ENCODE measurements at regions not wholly inside any gene's neighbourhood (a gene's known extent, or its start where the extent isn't known, plus 50 kb on each side); places are given as distances from the start of the nearest gene placed in this dataset.

GRCh38 chr2:180927030-180927686 is 53.2 kb upstream of the UBE2E3 start:
- Mint-ChIP-seq H3K27ac (no peak overlapping the region), H3K9me3 (no peaks in the 10 kb centered on the region), H3K4me1 (ENCODE audit: low read depth) (no peaks in the 10 kb centered on the region)

GRCh38 chr2:180925700-180926099 is 54.7 kb upstream of the UBE2E3 start:
- no peak overlapping the region for H3K27ac Mint-ChIP-seq
- H3K27me3 Mint-ChIP-seq, result no peaks in the 10 kb centered on the region
- H3K4me1 Mint-ChIP-seq (ENCODE audit: low read depth), result no peaks in the 10 kb centered on the region
- no peaks in the 10 kb centered on the region for H3K36me3 Mint-ChIP-seq (ENCODE audit: low read depth)
- H3K4me3 Mint-ChIP-seq, result no peak overlapping the region
- H3K9me3 Mint-ChIP-seq, result no peaks in the 10 kb centered on the region
- intact Hi-C loops (cut with micrococcal nuclease), result no loop called here

More at GRCh38 chr2:180927030-180927686, 53.2 kb upstream of the UBE2E3 start:
- Mint-ChIP-seq H3K36me3 (ENCODE audit: low read depth) (no peaks in the 10 kb centered on the region), H3K4me3 (no peak overlapping the region), H3K27me3 (no peaks in the 10 kb centered on the region)
- intact Hi-C loops (cut with micrococcal nuclease), result no loop called here

GRCh38 chr2:180924063-180924462 is 56.3 kb upstream of the UBE2E3 start:
- intact Hi-C loops (cut with micrococcal nuclease), result no loop called here
- H3K4me3 Mint-ChIP-seq, result no peak overlapping the region
- no peaks in the 10 kb centered on the region for H3K27me3 Mint-ChIP-seq

GRCh38 chr2:180910831-180911665 is 69.4 kb upstream of the UBE2E3 start:
- H3K27me3 Mint-ChIP-seq, result no peaks in the 10 kb centered on the region
- intact Hi-C loops (cut with micrococcal nuclease), result no loop called here
- H3K36me3 Mint-ChIP-seq (ENCODE audit: low read depth), result no peaks in the 10 kb centered on the region
- H3K4me1 Mint-ChIP-seq (ENCODE audit: low read depth), result no peaks in the 10 kb centered on the region
- H3K9me3 Mint-ChIP-seq, result no peaks in the 10 kb centered on the region
- no peak overlapping the region for H3K4me3 Mint-ChIP-seq
- H3K27ac Mint-ChIP-seq, result no peak overlapping the region

More at GRCh38 chr2:180924063-180924462, 56.3 kb upstream of the UBE2E3 start:
- Mint-ChIP-seq H3K36me3 (ENCODE audit: low read depth) (no peaks in the 10 kb centered on the region), H3K9me3 (no peaks in the 10 kb centered on the region), H3K4me1 (ENCODE audit: low read depth) (no peaks in the 10 kb centered on the region), H3K27ac (no peak overlapping the region)

GRCh38 chr2:180907731-180908130 is 72.7 kb upstream of the UBE2E3 start:
- Mint-ChIP-seq H3K27ac (no peak overlapping the region), H3K4me3 (no peak overlapping the region), H3K27me3 (no peaks in the 10 kb centered on the region), H3K9me3 (no peaks in the 10 kb centered on the region), H3K36me3 (ENCODE audit: low read depth) (no peaks in the 10 kb centered on the region), H3K4me1 (ENCODE audit: low read depth) (no peaks in the 10 kb centered on the region)
- intact Hi-C loops (cut with micrococcal nuclease), result no loop called here

- no peaks in the 10 kb centered on the region for H3K27me3 Mint-ChIP-seq
- H3K4me1 Mint-ChIP-seq (ENCODE audit: low read depth), result no peaks in the 10 kb centered on the region
- no peak overlapping the region for H3K27ac Mint-ChIP-seq
- H3K9me3 Mint-ChIP-seq, result no peaks in the 10 kb centered on the region
- H3K36me3 Mint-ChIP-seq (ENCODE audit: low read depth), result no peaks in the 10 kb centered on the region
- intact Hi-C loops (cut with micrococcal nuclease), result no loop called here
- no peak overlapping the region for H3K4me3 Mint-ChIP-seq
These were observed 74.9 kb upstream of the UBE2E3 start for GRCh38 chr2:180905461-180905860.

GRCh38 chr2:180905002-180905401 is 75.4 kb upstream of the UBE2E3 start:
- no peak overlapping the region for H3K4me3 Mint-ChIP-seq
- H3K4me1 Mint-ChIP-seq (ENCODE audit: low read depth), result no peaks in the 10 kb centered on the region
- intact Hi-C loops (cut with micrococcal nuclease), result no loop called here
- no peak overlapping the region for H3K27ac Mint-ChIP-seq
- no peaks in the 10 kb centered on the region for H3K27me3 Mint-ChIP-seq
- no peaks in the 10 kb centered on the region for H3K36me3 Mint-ChIP-seq (ENCODE audit: low read depth)
- no peaks in the 10 kb centered on the region for H3K9me3 Mint-ChIP-seq

GRCh38 chr2:180901331-180901730 is 79.1 kb upstream of the UBE2E3 start:
- H3K27ac Mint-ChIP-seq, result no peak overlapping the region
- H3K4me1 Mint-ChIP-seq (ENCODE audit: low read depth), result no peaks in the 10 kb centered on the region
- no peaks in the 10 kb centered on the region for H3K9me3 Mint-ChIP-seq
- no peaks in the 10 kb centered on the region for H3K27me3 Mint-ChIP-seq
- intact Hi-C loops (cut with micrococcal nuclease), result no loop called here
- no peak overlapping the region for H3K4me3 Mint-ChIP-seq
- no peaks in the 10 kb centered on the region for H3K36me3 Mint-ChIP-seq (ENCODE audit: low read depth)

GRCh38 chr2:180893752-180894151 is 86.7 kb upstream of the UBE2E3 start:
- Mint-ChIP-seq H3K9me3 (no peaks in the 10 kb centered on the region), H3K27me3 (no peaks in the 10 kb centered on the region), H3K4me3 (no peak overlapping the region), H3K36me3 (ENCODE audit: low read depth) (no peaks in the 10 kb centered on the region), H3K27ac (no peak overlapping the region), H3K4me1 (ENCODE audit: low read depth) (no peaks in the 10 kb centered on the region)
- intact Hi-C loops (cut with micrococcal nuclease), result no loop called here

- intact Hi-C loops (cut with micrococcal nuclease), result no loop called here
- Mint-ChIP-seq H3K27ac (no peak overlapping the region), H3K9me3 (no peaks in the 10 kb centered on the region), H3K27me3 (no peaks in the 10 kb centered on the region), H3K36me3 (ENCODE audit: low read depth) (no peaks in the 10 kb centered on the region), H3K4me3 (no peak overlapping the region), H3K4me1 (ENCODE audit: low read depth) (no peaks in the 10 kb centered on the region)
These were observed 88.3 kb upstream of the UBE2E3 start for GRCh38 chr2:180892091-180892490.

- intact Hi-C loops (cut with micrococcal nuclease), result no loop called here
- H3K4me3 Mint-ChIP-seq, result no peak overlapping the region
- H3K27ac Mint-ChIP-seq, result no peak overlapping the region
- H3K27me3 Mint-ChIP-seq, result no peaks in the 10 kb centered on the region
- H3K4me1 Mint-ChIP-seq (ENCODE audit: low read depth), result no peaks in the 10 kb centered on the region
- H3K9me3 Mint-ChIP-seq, result no peaks in the 10 kb centered on the region
- no peaks in the 10 kb centered on the region for H3K36me3 Mint-ChIP-seq (ENCODE audit: low read depth)
These were observed 89.0 kb upstream of the UBE2E3 start for GRCh38 chr2:180891360-180891759.

- Mint-ChIP-seq H3K4me1 (ENCODE audit: low read depth) (no peaks in the 10 kb centered on the region), H3K27ac (no peak overlapping the region), H3K4me3 (no peak overlapping the region), H3K27me3 (no peaks in the 10 kb centered on the region), H3K36me3 (ENCODE audit: low read depth) (no peaks in the 10 kb centered on the region), H3K9me3 (no peaks in the 10 kb centered on the region)
- intact Hi-C loops (cut with micrococcal nuclease), result no loop called here
These were observed 89.6 kb upstream of the UBE2E3 start for GRCh38 chr2:180890781-180891180.

GRCh38 chr2:180882959-180883358 is 97.4 kb upstream of the UBE2E3 start:
- Mint-ChIP-seq H3K27ac (no peak overlapping the region), H3K27me3 (no peaks in the 10 kb centered on the region), H3K4me3 (no peak overlapping the region), H3K4me1 (ENCODE audit: low read depth) (no peaks in the 10 kb centered on the region), H3K9me3 (peaks cover 9% of the 10 kb centered on the region), H3K36me3 (ENCODE audit: low read depth) (no peaks in the 10 kb centered on the region)
- intact Hi-C loops (cut with micrococcal nuclease), result no loop called here

- intact Hi-C loops (cut with micrococcal nuclease), result no loop called here
- Mint-ChIP-seq H3K9me3 (peaks cover 32% of the 10 kb centered on the region), H3K27ac (no peak overlapping the region)
These were observed 103.9 kb upstream of the UBE2E3 start for GRCh38 chr2:180876506-180876905.

More at GRCh38 chr2:180876506-180876905, 103.9 kb upstream of the UBE2E3 start:
- no peaks in the 10 kb centered on the region for H3K36me3 Mint-ChIP-seq (ENCODE audit: low read depth)
- H3K27me3 Mint-ChIP-seq, result peaks cover 11% of the 10 kb centered on the region
- H3K4me3 Mint-ChIP-seq, result no peak overlapping the region
- H3K4me1 Mint-ChIP-seq (ENCODE audit: low read depth), result no peaks in the 10 kb centered on the region

Data from dendritic cell treated with granulocyte-macrophage colony-stimulating factor and Interleukin-4, amounts not matched to agents 40 ng/mL and 50 ng/mL, for 4 days (primary cell).